ENCODE measurements at regions not wholly inside any gene's neighbourhood (a gene's known extent, or its start where the extent isn't known, plus 50 kb on each side); places are given as distances from the start of the nearest gene placed in this dataset.
A peak's percentile ranks its signal among the peaks of the same experiment; 100 is the strongest.

DNA sequence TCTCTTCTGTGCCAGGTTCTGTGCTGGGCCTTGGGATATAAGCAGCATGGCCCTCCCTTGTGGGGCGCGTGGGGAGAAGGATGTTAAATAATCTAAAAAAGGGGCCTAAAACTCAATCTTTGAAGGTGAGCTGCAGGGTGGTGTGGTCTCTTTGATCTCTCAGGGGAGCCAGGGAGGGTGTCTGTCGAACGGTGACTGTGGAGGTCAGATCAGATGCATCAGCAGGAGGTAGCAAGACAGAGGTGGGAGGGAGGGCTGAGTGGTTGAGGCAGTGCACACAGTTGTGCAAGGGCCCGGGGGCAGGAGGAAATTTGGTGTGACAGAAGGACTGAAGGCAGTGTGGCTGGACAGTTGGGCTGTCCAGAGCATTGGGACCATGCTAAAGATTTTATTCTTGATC lies 287.3 kb downstream of the BMP7 start:
- H3K36me3 ChIP-seq (ENCODE audit: insufficient read depth, low read length): no peaks in the 10 kb centered on the region
- H2AFZ ChIP-seq (ENCODE audit: low read length, unreplicated experiment): no peak overlapping the region
- no peak overlapping the region for H3K27ac ChIP-seq (ENCODE audit: low read depth, low read length)
- no peak overlapping the region for H3K4me3 ChIP-seq (ENCODE audit: low read depth, low read length)
- no peaks in the 10 kb centered on the region for H3K4me1 ChIP-seq (ENCODE audit: control insufficient read depth, insufficient read depth, low read length, unreplicated experiment)
- H3K79me2 ChIP-seq (ENCODE audit: control insufficient read depth, insufficient read depth, low read length, unreplicated experiment): no peaks in the 10 kb centered on the region
- peaks cover 13% of the 10 kb centered on the region; the same call in 1 of the 2 replicates for H3K27me3 ChIP-seq (ENCODE audit: insufficient read depth, low read length)

DNA sequence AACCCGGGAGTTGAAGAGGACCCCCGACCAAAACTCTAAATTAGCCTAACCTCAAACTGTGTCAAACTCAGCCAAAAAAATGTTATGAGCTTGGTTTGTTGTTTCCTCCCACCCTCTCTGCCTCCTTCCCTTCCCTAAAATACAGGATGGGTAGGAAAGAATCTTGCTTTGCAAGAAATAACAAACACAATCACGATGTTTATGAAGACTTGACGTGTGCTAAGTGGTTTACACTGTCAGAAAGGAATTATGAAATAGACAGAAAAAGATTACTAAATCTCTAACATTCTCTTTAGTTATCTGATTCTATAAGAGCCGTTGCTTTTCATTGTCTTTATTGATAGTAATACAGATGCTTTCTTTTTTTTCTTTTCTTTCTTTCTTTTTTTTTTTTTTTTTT lies 285.1 kb downstream of the BMP7 start:
- Histone ChIP-seq H3K4me3 (ENCODE audit: low read depth, low read length) (no peak overlapping the region), H3K27me3 (ENCODE audit: insufficient read depth, low read length) (no peaks in the 10 kb centered on the region)

DNA sequence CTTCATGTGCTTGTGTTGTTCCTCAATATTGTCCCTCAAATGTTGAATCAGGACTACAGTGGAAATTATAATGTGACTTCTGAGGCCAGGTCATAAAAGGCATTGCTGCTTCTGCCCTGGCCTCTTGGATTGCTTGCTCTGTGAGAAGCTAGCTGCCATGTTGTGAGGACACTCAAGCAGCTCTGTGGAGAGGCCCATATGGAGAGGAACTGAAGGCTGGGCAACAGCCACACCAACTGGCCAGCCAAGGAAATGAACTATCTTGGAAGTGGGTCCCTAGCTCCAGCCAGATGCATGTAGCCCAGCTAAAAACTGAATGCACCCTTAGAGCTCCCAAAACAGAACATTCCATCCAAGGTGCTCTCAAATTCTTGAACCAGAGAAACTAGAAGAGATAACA lies 282.6 kb downstream of the BMP7 start:
- Histone ChIP-seq H3K4me1 (ENCODE audit: control insufficient read depth, insufficient read depth, low read length, unreplicated experiment) (no peaks in the 10 kb centered on the region), H3K27ac (ENCODE audit: low read depth, low read length) (no peak overlapping the region), H3K36me3 (ENCODE audit: insufficient read depth, low read length) (no peaks in the 10 kb centered on the region), H3K27me3 (ENCODE audit: insufficient read depth, low read length) (0 out of 2 replicates have a peak, but pooled peaks cover 6% of the 10 kb centered on the region), H3K79me2 (ENCODE audit: control insufficient read depth, insufficient read depth, low read length, unreplicated experiment) (no peaks in the 10 kb centered on the region), H3K4me3 (ENCODE audit: low read depth, low read length) (no peak overlapping the region), H2AFZ (ENCODE audit: low read length, unreplicated experiment) (no peak overlapping the region)

More for the DNA sequence above, 285.1 kb downstream of the BMP7 start:
- Histone ChIP-seq H3K36me3 (ENCODE audit: insufficient read depth, low read length) (no peaks in the 10 kb centered on the region), H2AFZ (ENCODE audit: low read length, unreplicated experiment) (no peak overlapping the region), H3K79me2 (ENCODE audit: control insufficient read depth, insufficient read depth, low read length, unreplicated experiment) (no peaks in the 10 kb centered on the region), H3K27ac (ENCODE audit: low read depth, low read length) (no peak overlapping the region), H3K4me1 (ENCODE audit: control insufficient read depth, insufficient read depth, low read length, unreplicated experiment) (no peaks in the 10 kb centered on the region)

DNA sequence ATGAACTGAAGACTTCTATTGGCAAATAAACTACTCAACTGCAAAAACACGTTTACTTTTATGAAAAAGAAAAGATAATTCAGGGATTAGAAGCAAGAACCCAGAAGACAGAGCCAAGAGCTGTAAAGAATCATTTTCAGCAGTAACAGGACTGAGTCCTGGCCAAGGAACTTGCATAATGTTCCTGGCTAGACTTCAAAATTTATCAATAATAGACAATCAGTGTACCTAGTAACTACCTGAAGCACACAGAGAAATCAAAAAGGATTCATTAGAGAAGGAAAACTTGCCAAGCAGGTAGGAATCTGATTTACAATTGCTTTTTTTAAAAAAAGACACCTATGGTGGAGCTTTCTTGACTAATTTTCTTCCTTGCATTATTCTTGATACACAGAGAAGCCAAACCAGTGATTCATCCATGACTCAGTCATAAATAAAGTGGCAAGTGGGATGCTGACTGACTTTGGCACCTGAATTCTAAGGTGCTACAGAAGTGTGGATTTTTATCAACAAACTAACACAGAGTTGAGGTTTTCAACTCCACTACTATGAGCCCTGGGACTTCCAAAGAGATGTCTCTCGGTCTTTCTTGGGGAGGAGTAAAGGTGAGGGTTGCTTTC lies 281.3 kb downstream of the BMP7 start:
- H3K27me3 ChIP-seq (ENCODE audit: insufficient read depth, low read length): 0 out of 2 replicates have a peak, but pooled peaks cover 6% of the 10 kb centered on the region

DNA sequence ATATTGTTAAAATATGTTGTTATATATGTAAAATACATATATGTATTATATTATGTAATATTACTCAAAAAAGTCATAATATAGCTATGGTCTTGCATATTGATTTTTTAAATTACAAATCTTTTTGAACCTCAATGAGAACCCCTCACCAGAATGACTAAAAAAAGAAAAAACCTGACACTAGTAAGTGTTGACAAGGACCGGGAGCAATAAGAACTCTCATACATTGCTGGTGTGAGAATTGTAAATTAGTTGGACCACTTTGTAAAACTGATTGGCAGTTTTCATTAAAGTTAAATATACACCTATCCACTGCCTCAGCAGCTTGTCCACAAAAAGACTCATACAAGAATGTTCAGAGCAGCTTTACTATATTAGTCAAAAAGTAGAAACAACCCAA lies 280.0 kb downstream of the BMP7 start:
- Histone ChIP-seq H3K79me2 (ENCODE audit: control insufficient read depth, insufficient read depth, low read length, unreplicated experiment) (no peaks in the 10 kb centered on the region), H3K4me1 (ENCODE audit: control insufficient read depth, insufficient read depth, low read length, unreplicated experiment) (no peaks in the 10 kb centered on the region), H3K36me3 (ENCODE audit: insufficient read depth, low read length) (no peaks in the 10 kb centered on the region), H2AFZ (ENCODE audit: low read length, unreplicated experiment) (no peak overlapping the region), H3K27me3 (ENCODE audit: insufficient read depth, low read length) (0 out of 2 replicates have a peak, but pooled peaks cover 6% of the 10 kb centered on the region), H3K4me3 (ENCODE audit: low read depth, low read length) (no peak overlapping the region), H3K27ac (ENCODE audit: low read depth, low read length) (no peak overlapping the region)

More for the DNA sequence above, 281.3 kb downstream of the BMP7 start:
- H3K36me3 ChIP-seq (ENCODE audit: insufficient read depth, low read length): no peaks in the 10 kb centered on the region
- H3K27ac ChIP-seq (ENCODE audit: low read depth, low read length): no peak overlapping the region
- no peaks in the 10 kb centered on the region for H3K79me2 ChIP-seq (ENCODE audit: control insufficient read depth, insufficient read depth, low read length, unreplicated experiment)
- H3K4me3 ChIP-seq (ENCODE audit: low read depth, low read length): no peak overlapping the region
- no peaks in the 10 kb centered on the region for H3K4me1 ChIP-seq (ENCODE audit: control insufficient read depth, insufficient read depth, low read length, unreplicated experiment)
- no peak overlapping the region for H2AFZ ChIP-seq (ENCODE audit: low read length, unreplicated experiment)

DNA sequence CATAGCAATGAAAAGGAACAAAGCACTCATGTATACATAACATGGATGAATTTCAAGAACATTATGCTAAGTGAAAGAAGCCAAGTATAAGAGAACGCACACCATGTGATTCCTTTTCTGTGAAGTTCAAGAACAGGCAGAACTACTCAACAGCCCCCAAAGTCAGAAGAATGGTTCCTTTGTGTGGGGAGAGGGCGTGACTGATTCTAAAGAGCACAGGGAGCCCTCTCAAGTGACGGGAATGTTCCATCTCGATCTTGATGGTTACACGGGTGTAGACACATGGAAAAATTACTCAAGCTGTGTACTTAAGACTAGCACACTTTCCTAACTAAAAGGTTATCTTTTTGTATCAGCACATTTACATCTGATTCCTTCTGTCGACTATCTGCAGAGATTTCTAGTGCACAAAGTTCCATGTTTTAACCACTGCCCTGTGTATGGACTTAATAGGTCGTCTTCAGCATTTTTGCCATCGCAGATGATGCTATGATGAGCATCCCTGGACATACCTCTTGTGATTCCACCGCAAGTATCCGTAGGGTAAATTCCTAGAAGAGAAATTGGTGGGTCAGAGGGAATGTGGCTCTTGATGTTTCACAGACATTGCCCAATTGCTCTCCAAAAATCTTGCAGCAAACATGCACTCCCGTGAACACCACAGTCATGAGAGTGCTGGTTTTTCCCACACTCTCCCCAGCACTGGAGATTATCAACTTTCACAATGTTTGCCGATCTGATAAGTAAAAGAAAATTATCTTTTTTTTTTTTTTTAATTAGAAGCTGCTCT lies 279.3 kb downstream of the BMP7 start:
- no peak overlapping the region for H3K4me3 ChIP-seq (ENCODE audit: low read depth, low read length)
- no peak overlapping the region for H3K27ac ChIP-seq (ENCODE audit: low read depth, low read length)
- 0 out of 2 replicates have a peak, but pooled peaks cover 6% of the 10 kb centered on the region for H3K27me3 ChIP-seq (ENCODE audit: insufficient read depth, low read length)
- H3K79me2 ChIP-seq (ENCODE audit: control insufficient read depth, insufficient read depth, low read length, unreplicated experiment): no peaks in the 10 kb centered on the region
- no peak overlapping the region for H2AFZ ChIP-seq (ENCODE audit: low read length, unreplicated experiment)
- no peaks in the 10 kb centered on the region for H3K36me3 ChIP-seq (ENCODE audit: insufficient read depth, low read length)
- H3K4me1 ChIP-seq (ENCODE audit: control insufficient read depth, insufficient read depth, low read length, unreplicated experiment): no peaks in the 10 kb centered on the region

DNA sequence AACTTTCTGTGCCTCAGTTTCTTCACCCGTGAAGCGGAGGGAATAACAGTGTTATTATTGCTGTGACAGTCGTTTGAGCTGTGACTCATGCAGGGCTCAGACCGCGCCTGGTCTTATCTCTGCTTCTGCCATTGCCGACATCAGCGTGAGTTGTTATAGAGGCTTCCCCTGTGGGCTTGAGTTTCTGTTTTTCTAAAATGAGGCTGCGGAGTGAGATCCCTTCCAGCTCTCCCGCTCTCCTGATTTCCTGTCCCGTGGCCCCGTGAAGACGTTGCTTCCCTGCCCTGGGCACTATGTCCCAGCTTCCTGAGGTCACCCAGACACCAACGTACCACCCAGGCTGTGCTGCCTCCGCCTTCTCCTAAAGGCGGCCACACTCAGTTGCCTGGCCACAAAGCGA lies 278.5 kb downstream of the BMP7 start:
- Histone ChIP-seq H3K4me3 (ENCODE audit: low read depth, low read length) (0 out of 2 replicates have a peak overlapping the region, but pooled peaks have one; percentile 1), H2AFZ (ENCODE audit: low read length, unreplicated experiment) (no peak overlapping the region), H3K27me3 (ENCODE audit: insufficient read depth, low read length) (0 out of 2 replicates have a peak, but pooled peaks cover 6% of the 10 kb centered on the region), H3K79me2 (ENCODE audit: control insufficient read depth, insufficient read depth, low read length, unreplicated experiment) (no peaks in the 10 kb centered on the region), H3K27ac (ENCODE audit: low read depth, low read length) (no peak overlapping the region), H3K4me1 (ENCODE audit: control insufficient read depth, insufficient read depth, low read length, unreplicated experiment) (no peaks in the 10 kb centered on the region), H3K36me3 (ENCODE audit: insufficient read depth, low read length) (no peaks in the 10 kb centered on the region)

DNA sequence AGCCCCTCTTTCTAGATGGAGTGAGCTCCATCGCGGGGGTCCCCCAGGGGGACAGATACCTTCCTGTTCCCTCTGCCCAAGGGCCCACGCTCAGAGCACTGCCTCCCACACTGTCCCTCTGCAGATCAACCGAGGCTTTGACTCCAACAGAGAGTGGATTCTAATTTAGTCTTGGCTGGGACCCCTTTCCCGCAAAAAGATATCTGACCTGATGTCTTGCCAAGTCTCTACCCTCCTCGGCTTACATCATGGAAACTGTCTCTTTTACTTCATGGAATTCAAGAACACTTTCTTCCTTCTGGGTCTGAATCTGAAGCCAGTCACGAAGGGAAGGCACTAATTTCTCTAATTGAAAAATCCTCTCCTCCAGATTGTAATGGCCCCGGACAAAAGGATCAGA lies 278.0 kb downstream of the BMP7 start:
- Histone ChIP-seq H3K79me2 (ENCODE audit: control insufficient read depth, insufficient read depth, low read length, unreplicated experiment) (no peaks in the 10 kb centered on the region), H3K27ac (ENCODE audit: low read depth, low read length) (no peak overlapping the region), H3K4me1 (ENCODE audit: control insufficient read depth, insufficient read depth, low read length, unreplicated experiment) (no peaks in the 10 kb centered on the region), H2AFZ (ENCODE audit: low read length, unreplicated experiment) (no peak overlapping the region), H3K4me3 (ENCODE audit: low read depth, low read length) (0 out of 2 replicates have a peak overlapping the region, but pooled peaks have one; percentile 1), H3K27me3 (ENCODE audit: insufficient read depth, low read length) (0 out of 2 replicates have a peak, but pooled peaks cover 6% of the 10 kb centered on the region), H3K36me3 (ENCODE audit: insufficient read depth, low read length) (no peaks in the 10 kb centered on the region)

DNA sequence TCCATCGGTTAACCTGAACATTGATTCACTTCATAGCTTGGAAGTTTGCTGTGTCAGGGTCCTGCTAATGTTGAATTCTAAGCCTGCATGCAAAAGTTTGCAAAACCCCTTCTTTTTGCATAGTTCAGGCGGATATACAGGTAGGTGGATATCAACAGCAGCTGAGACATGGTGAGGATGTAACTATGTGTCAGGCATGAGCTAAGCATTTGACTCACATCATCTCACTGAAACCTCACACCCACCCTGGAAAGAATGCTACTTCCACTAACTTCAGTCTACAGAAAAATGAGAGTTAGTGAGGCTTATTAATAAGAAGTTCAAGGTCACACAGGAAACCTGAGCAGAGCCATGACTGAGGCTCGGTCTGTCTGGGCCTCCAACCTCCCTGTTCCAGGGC lies 276.9 kb downstream of the BMP7 start:
- Histone ChIP-seq H3K27me3 (ENCODE audit: insufficient read depth, low read length) (0 out of 2 replicates have a peak, but pooled peaks cover 6% of the 10 kb centered on the region), H3K4me3 (ENCODE audit: low read depth, low read length) (no peak overlapping the region), H3K4me1 (ENCODE audit: control insufficient read depth, insufficient read depth, low read length, unreplicated experiment) (no peaks in the 10 kb centered on the region), H3K27ac (ENCODE audit: low read depth, low read length) (no peak overlapping the region), H2AFZ (ENCODE audit: low read length, unreplicated experiment) (no peak overlapping the region), H3K36me3 (ENCODE audit: insufficient read depth, low read length) (no peaks in the 10 kb centered on the region), H3K79me2 (ENCODE audit: control insufficient read depth, insufficient read depth, low read length, unreplicated experiment) (no peaks in the 10 kb centered on the region)

DNA sequence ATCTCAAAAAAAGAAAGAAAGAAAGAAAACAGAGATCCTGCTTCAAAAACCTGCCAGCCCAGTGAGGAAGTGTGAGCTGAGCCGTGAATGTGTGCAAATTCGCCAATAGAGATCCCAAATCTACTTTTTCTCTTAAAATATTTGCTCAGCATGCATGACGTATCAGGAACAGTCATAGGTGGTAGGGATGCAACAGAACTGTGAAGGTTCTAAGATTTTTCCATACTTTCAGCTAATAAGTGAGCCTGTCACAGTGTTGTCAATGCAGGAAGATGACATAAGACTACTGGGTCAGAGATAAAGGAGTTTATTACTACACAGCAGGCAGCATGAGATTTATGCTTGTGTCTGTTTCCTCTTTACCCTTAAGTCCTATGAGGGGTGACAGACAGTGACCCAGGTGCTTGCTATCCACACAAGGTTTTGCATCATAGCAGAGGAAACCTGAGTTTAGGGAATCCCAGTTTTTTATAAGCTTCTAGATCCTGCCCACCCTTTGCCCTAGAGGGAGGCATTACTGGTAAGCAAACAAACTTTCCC lies 273.4 kb downstream of the BMP7 start:
- Histone ChIP-seq H3K27me3 (ENCODE audit: insufficient read depth, low read length) (0 out of 2 replicates have a peak, but pooled peaks cover 3% of the 10 kb centered on the region), H2AFZ (ENCODE audit: low read length, unreplicated experiment) (no peak overlapping the region), H3K79me2 (ENCODE audit: control insufficient read depth, insufficient read depth, low read length, unreplicated experiment) (no peaks in the 10 kb centered on the region), H3K4me1 (ENCODE audit: control insufficient read depth, insufficient read depth, low read length, unreplicated experiment) (no peaks in the 10 kb centered on the region), H3K4me3 (ENCODE audit: low read depth, low read length) (no peak overlapping the region), H3K36me3 (ENCODE audit: insufficient read depth, low read length) (no peaks in the 10 kb centered on the region), H3K27ac (ENCODE audit: low read depth, low read length) (no peak overlapping the region)

Data from ACC112 (cell line).